ENCODE measurements at regions not wholly inside any gene's neighbourhood (a gene's known extent, or its start where the extent isn't known, plus 50 kb on each side); places are given as distances from the start of the nearest gene placed in this dataset.

DNA sequence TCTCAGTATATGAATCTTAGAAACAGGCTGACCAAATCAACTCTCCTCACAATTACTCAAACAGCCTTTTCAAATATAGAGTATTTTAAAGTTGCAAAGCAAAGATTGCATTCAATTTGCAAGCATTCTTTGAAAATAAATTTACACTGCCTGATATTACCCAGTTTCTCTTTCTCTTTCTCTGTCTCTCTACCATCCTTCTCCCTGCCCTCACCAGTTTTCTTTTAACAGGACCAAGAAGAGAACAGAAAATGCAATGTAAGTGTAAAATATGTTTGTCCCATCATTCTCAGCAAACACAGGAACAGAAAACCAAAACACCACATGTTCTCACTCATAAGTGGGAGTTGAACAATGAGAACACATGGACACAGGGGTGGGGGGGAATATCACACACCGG, 520.3 kb upstream of the USP15 start:
- no peak for TF ChIP-seq POLR2A (IDR thresholded peaks at IDR 0.05; ENCODE audit: low read depth, low read length)
- no peak for TF ChIP-seq PAX5 (IDR thresholded peaks at IDR 0.05; ENCODE audit: insufficient read depth, low read length, severe bottlenecking)
- TF ChIP-seq SPI1 (IDR thresholded peaks at IDR 0.05; ENCODE audit: low read depth, low read length) = no peak
- TF ChIP-seq TAF1 (IDR thresholded peaks at IDR 0.05; ENCODE audit: low read depth, low read length) = no peak
- TF ChIP-seq POU2F2 (IDR thresholded peaks at IDR 0.05; ENCODE audit: low read depth, low read length) = no peak
- no peak for TF ChIP-seq POLR2AphosphoS5 (IDR thresholded peaks at IDR 0.05; ENCODE audit: low read depth, low read length)
- DNase-seq (ENCODE audit: insufficient read length, low spot score) (no peak), FAIRE-seq (no peak)

- DNase-seq (ENCODE audit: insufficient read length, low spot score) = no peak
- no peak for TF ChIP-seq POLR2AphosphoS5 (IDR thresholded peaks at IDR 0.05; ENCODE audit: low read depth, low read length)
- TF ChIP-seq PAX5 (IDR thresholded peaks at IDR 0.05; ENCODE audit: insufficient read depth, low read length, severe bottlenecking) = no peak
- no peak for TF ChIP-seq POU2F2 (IDR thresholded peaks at IDR 0.05; ENCODE audit: low read depth, low read length)
- no peak for TF ChIP-seq POLR2A (IDR thresholded peaks at IDR 0.05; ENCODE audit: low read depth, low read length)
- TF ChIP-seq SPI1 (IDR thresholded peaks at IDR 0.05; ENCODE audit: low read depth, low read length) = no peak
- TF ChIP-seq TAF1 (IDR thresholded peaks at IDR 0.05; ENCODE audit: low read depth, low read length) = no peak
- no peak for FAIRE-seq
Observed at GRCh38 chr12:61750604-61751003, 509.6 kb upstream of the USP15 start.

GRCh38 chr12:61754214-61754613, 506.0 kb upstream of the USP15 start:
- FAIRE-seq = no peak
- no peak for TF ChIP-seq PAX5 (IDR thresholded peaks at IDR 0.05; ENCODE audit: insufficient read depth, low read length, severe bottlenecking)
- no peak for TF ChIP-seq SPI1 (IDR thresholded peaks at IDR 0.05; ENCODE audit: low read depth, low read length)
- TF ChIP-seq TAF1 (IDR thresholded peaks at IDR 0.05; ENCODE audit: low read depth, low read length) = no peak
- TF ChIP-seq POLR2A (IDR thresholded peaks at IDR 0.05; ENCODE audit: low read depth, low read length) = no peak
- TF ChIP-seq POLR2AphosphoS5 (IDR thresholded peaks at IDR 0.05; ENCODE audit: low read depth, low read length) = no peak
- TF ChIP-seq POU2F2 (IDR thresholded peaks at IDR 0.05; ENCODE audit: low read depth, low read length) = no peak
- DNase-seq (ENCODE audit: insufficient read length, low spot score) = no peak

DNA sequence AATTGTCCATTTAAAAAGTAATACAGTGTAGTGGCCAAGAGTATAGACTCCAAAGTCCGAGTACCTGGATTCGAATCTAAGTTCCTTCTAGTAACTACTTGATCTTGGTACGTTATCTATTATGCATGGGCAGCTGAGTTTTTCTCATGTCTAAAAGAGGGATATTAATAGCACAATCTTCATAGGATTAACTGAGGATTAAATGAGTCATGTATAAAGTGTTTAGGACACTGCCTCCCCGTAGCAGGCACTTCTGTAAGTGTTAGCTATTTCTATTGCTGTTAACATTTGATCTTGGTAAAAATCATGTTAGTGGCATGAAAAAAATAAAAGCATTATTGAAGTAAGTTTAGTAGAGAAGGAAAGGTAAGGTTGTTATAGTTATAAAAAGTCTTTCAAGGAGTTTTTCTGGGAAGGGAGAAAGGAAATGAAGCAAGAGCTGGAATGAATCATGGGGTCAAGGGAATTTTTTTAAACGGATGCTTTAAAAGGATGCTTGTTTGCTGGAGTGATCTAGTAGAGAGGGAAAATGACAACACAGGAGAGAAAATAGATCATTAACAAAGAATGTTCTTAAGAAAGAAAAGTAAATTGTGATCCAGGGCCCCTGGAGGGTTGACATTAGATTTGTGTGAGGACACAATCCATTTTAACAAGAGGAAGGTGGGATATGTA, 502.2 kb upstream of the USP15 start:
- TF ChIP-seq POLR2A (IDR thresholded peaks at IDR 0.05; ENCODE audit: low read depth, low read length) (no peak), TAF1 (IDR thresholded peaks at IDR 0.05; ENCODE audit: low read depth, low read length) (no peak)
- no peak for DNase-seq (ENCODE audit: insufficient read length, low spot score)
- no peak for FAIRE-seq

- FAIRE-seq (no peak), DNase-seq (ENCODE audit: insufficient read length, low spot score) (no peak)
- TF ChIP-seq POLR2A (IDR thresholded peaks at IDR 0.05; ENCODE audit: low read depth, low read length) (no peak), PAX5 (IDR thresholded peaks at IDR 0.05; ENCODE audit: insufficient read depth, low read length, severe bottlenecking) (no peak)
Observed at GRCh38 chr12:61758661-61759060, 501.5 kb upstream of the USP15 start.

DNA sequence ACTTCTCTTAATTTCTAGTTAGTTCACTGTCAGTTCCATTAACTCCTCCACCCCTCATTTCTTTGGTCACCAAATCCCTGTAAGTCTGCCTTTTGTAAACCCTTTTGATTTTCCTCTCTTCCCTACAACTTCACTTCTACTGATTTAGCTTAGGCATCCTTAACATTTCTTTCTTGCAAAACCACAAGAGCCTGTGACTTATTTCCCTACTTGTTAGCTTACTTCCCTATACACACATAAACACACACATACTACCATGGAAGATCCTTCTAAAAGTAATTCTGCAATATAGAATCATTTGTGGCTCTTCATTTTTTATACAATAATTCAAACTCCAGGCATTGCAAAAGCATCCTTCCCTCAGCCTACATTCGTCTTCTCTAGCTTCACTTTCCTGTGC, 494.3 kb upstream of the USP15 start:
- TF ChIP-seq POU2F2 (IDR thresholded peaks at IDR 0.05; ENCODE audit: low read depth, low read length) (no peak), POLR2A (IDR thresholded peaks at IDR 0.05; ENCODE audit: low read depth, low read length) (no peak), SPI1 (IDR thresholded peaks at IDR 0.05; ENCODE audit: low read depth, low read length) (no peak), POLR2AphosphoS5 (IDR thresholded peaks at IDR 0.05; ENCODE audit: low read depth, low read length) (no peak), TAF1 (IDR thresholded peaks at IDR 0.05; ENCODE audit: low read depth, low read length) (no peak), PAX5 (IDR thresholded peaks at IDR 0.05; ENCODE audit: insufficient read depth, low read length, severe bottlenecking) (no peak)
- DNase-seq (ENCODE audit: insufficient read length, low spot score) (no peak), FAIRE-seq (no peak)

GRCh38 chr12:61780435-61780834, 479.8 kb upstream of the USP15 start:
- no peak for DNase-seq (ENCODE audit: insufficient read length, low spot score)
- TF ChIP-seq POLR2AphosphoS5 (IDR thresholded peaks at IDR 0.05; ENCODE audit: low read depth, low read length) (no peak), POU2F2 (IDR thresholded peaks at IDR 0.05; ENCODE audit: low read depth, low read length) (no peak), POLR2A (IDR thresholded peaks at IDR 0.05; ENCODE audit: low read depth, low read length) (no peak), PAX5 (IDR thresholded peaks at IDR 0.05; ENCODE audit: insufficient read depth, low read length, severe bottlenecking) (no peak), TAF1 (IDR thresholded peaks at IDR 0.05; ENCODE audit: low read depth, low read length) (no peak), SPI1 (IDR thresholded peaks at IDR 0.05; ENCODE audit: low read depth, low read length) (no peak)
- FAIRE-seq = no peak

DNA sequence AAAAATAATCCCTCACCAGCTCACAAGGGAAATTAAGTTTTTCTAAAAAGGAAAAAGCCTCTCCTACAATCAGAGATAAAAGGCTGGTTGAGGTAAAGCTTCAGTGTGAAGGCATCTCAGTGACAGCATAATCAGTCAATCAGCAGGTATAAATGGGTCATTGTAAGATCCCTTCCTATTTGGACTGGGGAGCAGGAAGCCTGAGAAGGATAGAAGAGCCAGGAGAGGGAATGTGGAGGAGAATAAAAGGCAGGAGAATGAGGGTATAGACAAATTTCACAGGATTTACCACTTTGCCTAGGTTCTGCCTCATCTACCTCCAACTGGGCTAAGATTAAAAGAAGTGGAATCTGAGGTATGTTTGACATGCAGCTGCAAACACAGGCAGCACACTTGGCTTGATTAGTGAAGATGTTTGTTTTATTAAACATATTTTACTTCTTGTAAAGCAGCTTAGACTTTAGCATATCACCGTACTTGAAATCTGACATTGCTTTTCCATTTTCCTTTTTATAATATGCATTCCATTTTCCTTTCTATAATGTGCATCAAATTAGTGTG, 479.1 kb upstream of the USP15 start:
- FAIRE-seq (no peak), DNase-seq (ENCODE audit: insufficient read length, low spot score) (no peak)

GRCh38 chr12:61796846-61797245, 463.4 kb upstream of the USP15 start:
- FAIRE-seq = no peak
- DNase-seq (ENCODE audit: insufficient read length, low spot score) = no peak
- TF ChIP-seq PAX5 (IDR thresholded peaks at IDR 0.05; ENCODE audit: insufficient read depth, low read length, severe bottlenecking) = no peak

More for the DNA sequence above, 479.1 kb upstream of the USP15 start:
- TF ChIP-seq TAF1 (IDR thresholded peaks at IDR 0.05; ENCODE audit: low read depth, low read length) = no peak
- no peak for TF ChIP-seq POLR2AphosphoS5 (IDR thresholded peaks at IDR 0.05; ENCODE audit: low read depth, low read length)

DNA sequence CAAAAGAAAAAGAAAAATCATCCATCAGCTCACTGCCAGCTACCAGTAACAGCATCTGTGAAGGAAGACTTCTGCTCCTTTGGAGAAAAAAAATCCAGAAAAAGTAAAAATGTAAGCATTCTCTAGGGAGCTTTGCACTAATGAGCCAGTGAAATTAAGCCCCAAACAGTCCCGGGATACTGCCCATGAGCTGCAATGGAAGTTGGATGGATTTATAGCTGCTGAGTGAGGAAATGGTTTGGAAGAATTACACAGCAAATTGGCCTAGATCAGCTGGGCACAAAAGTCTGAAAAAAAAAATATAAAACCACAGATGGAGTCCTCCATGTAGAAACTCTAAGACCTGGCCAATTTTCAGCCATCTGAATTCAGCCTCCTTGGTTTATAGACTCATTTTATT, 462.9 kb upstream of the USP15 start:
- no peak for DNase-seq (ENCODE audit: insufficient read length, low spot score)
- TF ChIP-seq POLR2A (IDR thresholded peaks at IDR 0.05; ENCODE audit: low read depth, low read length) = no peak
- no peak for TF ChIP-seq POLR2AphosphoS5 (IDR thresholded peaks at IDR 0.05; ENCODE audit: low read depth, low read length)
- no peak for TF ChIP-seq PAX5 (IDR thresholded peaks at IDR 0.05; ENCODE audit: insufficient read depth, low read length, severe bottlenecking)
- no peak for TF ChIP-seq SPI1 (IDR thresholded peaks at IDR 0.05; ENCODE audit: low read depth, low read length)
- no peak for TF ChIP-seq TAF1 (IDR thresholded peaks at IDR 0.05; ENCODE audit: low read depth, low read length)
- no peak for TF ChIP-seq POU2F2 (IDR thresholded peaks at IDR 0.05; ENCODE audit: low read depth, low read length)
- FAIRE-seq = no peak
